H1 (cell line): ENCODE measurements at regions not wholly inside any gene's neighbourhood (a gene's known extent, or its start where the extent isn't known, plus 50 kb on each side); places are given as distances from the start of the nearest gene placed in this dataset.
A peak's percentile ranks its signal among the peaks of the same experiment; 100 is the strongest.

Source experiments
- CTCF ChIA-PET: fragments of 300-600 bp; sonication (Branson Sonifier 250); formaldehyde crosslinking; loops from one replicate; lab custom pipeline; 2021; ENCODE audit not compliant: partially characterized antibody; lab: Charles Lee
- POLR2A ChIA-PET: fragments of 300-600 bp; sonication (Branson Sonifier 250); formaldehyde crosslinking; loops from one replicate; lab custom pipeline; 2021; ENCODE audit warnings: inconsistent platforms; ENCODE audit not compliant: partially characterized antibody; lab: Charles Lee
- DNase-seq, 2 experiments: peaks; one replicate each; pipeline versions ENCODE4 v3.0.0 to v3.0.0-alpha.2; 2010 to 2022; ENCODE audit warnings: low spot score in 2 of 2, low read depth in 1 of 2, mixed read lengths in 1 of 2
- FAIRE-seq: peaks from 2 replicates; lab custom pipeline; 2011; peaks lifted over from hg19 to GRCh38; lab: Jason Lieb, UNC
- H2AFZ ChIP-seq: 2 replicates; pipeline ENCODE4 v1.8.1; 2012; ENCODE audit warnings: low read length, inconsistent platforms
- H2AK5ac ChIP-seq: 2 replicates; pipeline ENCODE4 v1.6.1; 2013; ENCODE audit warnings: low read depth, low read length
- H2BK120ac ChIP-seq: replicated peaks from 2 replicates; pipeline ENCODE3; 2013; ENCODE audit warnings: low read depth, low read length, inconsistent platforms
- H2BK12ac ChIP-seq: 2 replicates; pipeline ENCODE4 v1.6.1; 2013; ENCODE audit warnings: low read depth, low read length
- H2BK15ac ChIP-seq: 2 replicates; pipeline ENCODE4 v1.6.1; 2013; ENCODE audit warnings: low read length
- H2BK20ac ChIP-seq: 2 replicates; pipeline ENCODE4 v1.6.1; 2013; ENCODE audit warnings: low read length
- H2BK5ac ChIP-seq: 2 replicates; pipeline ENCODE4 v1.6.1; 2013; ENCODE audit warnings: low read depth, low read length
- H3K14ac ChIP-seq: 2 replicates; pipeline ENCODE4 v1.6.1; 2013; ENCODE audit warnings: inconsistent platforms; ENCODE audit not compliant: insufficient read length
- H3K18ac ChIP-seq: 2 replicates; pipeline ENCODE4 v1.6.1; 2013; ENCODE audit warnings: low read length; ENCODE audit errors: extremely low read depth
- H3K23ac ChIP-seq: 2 replicates; pipeline ENCODE4 v1.6.1; 2013; ENCODE audit warnings: inconsistent platforms; ENCODE audit not compliant: insufficient read length
- H3K23me2 ChIP-seq: 2 replicates; pipeline ENCODE4 v1.6.1; 2013; ENCODE audit warnings: low read depth, low read length
- H3K27ac ChIP-seq: 2 replicates; pipeline ENCODE4 v1.6.1; 2011; ENCODE audit warnings: low read depth, low read length, inconsistent platforms
- H3K27me3 ChIP-seq, 4 experiments: replicated peaks in 1 of 4; 1 replicate in 1 of 4; 2 replicates in 3 of 4; pipeline versions ENCODE4 v1.6.1 to v1.8.1; 2011 to 2013; ENCODE audit warnings: low read length in 3 of 4, mild to moderate bottlenecking in 3 of 4, inconsistent platforms in 2 of 4, mixed read lengths in 2 of 4, moderate library complexity in 1 of 4; ENCODE audit not compliant: control insufficient read depth in 3 of 4, insufficient read depth in 3 of 4; ENCODE audit errors: extremely low read depth in 1 of 4
- H3K36me3 ChIP-seq, 4 experiments: 2 replicates each; pipeline versions ENCODE4 v1.6.1 to v1.8.1; 2011 to 2013; ENCODE audit warnings: mild to moderate bottlenecking in 4 of 4, low read length in 3 of 4, moderate library complexity in 2 of 4, control low read depth in 1 of 4, inconsistent platforms in 1 of 4; ENCODE audit not compliant: insufficient read depth in 4 of 4, control insufficient read depth in 2 of 4
- H3K4ac ChIP-seq: replicated peaks from 2 replicates; pipeline ENCODE3; 2013; ENCODE audit warnings: low read length, low read depth, mixed read lengths, inconsistent platforms; ENCODE audit not compliant: insufficient read length
- H3K4me1 ChIP-seq, 4 experiments: replicated peaks in 1 of 4; 1 replicate in 1 of 4; 2 replicates in 3 of 4; pipeline versions ENCODE4 v1.6.1 to v1.8.1; 2011 to 2013; ENCODE audit warnings: low read length in 3 of 4, inconsistent platforms in 2 of 4, mixed read lengths in 1 of 4; ENCODE audit not compliant: insufficient read depth in 4 of 4, control insufficient read depth in 3 of 4
- H3K4me2 ChIP-seq, 2 experiments: 2 replicates each; pipeline versions ENCODE4 v1.6.1 to v1.8.1; 2011 to 2013; ENCODE audit warnings: low read depth in 2 of 2, low read length in 2 of 2, control low read depth in 1 of 2, inconsistent platforms in 1 of 2, mild to moderate bottlenecking in 1 of 2; ENCODE audit not compliant: insufficient read depth in 1 of 2
- H3K4me3 ChIP-seq, 4 experiments: fragments of 200-600, 300-600 bp in 1 of 4; sonication (generic), shearing (Covaris generic), sonication (Bioruptor Twin) in 1 of 4; 2 replicates each; pipeline versions ENCODE4 v1.5.1 to v1.8.1; 2011 to 2016; ENCODE audit warnings: low read length in 4 of 4, low read depth in 3 of 4, control low read depth in 2 of 4, inconsistent platforms in 2 of 4, mild to moderate bottlenecking in 2 of 4, mixed read lengths in 1 of 4, moderate library complexity in 1 of 4; ENCODE audit not compliant: insufficient read depth in 2 of 4; ENCODE audit errors: extremely low read depth in 1 of 4
- H3K56ac ChIP-seq: replicated peaks from 2 replicates; pipeline ENCODE3; 2013; ENCODE audit warnings: low read depth, mild to moderate bottlenecking, mixed read lengths, low read length, inconsistent platforms; ENCODE audit not compliant: insufficient read length
- H3K79me1 ChIP-seq: 2 replicates; pipeline ENCODE4 v1.6.1; 2013; ENCODE audit warnings: low read depth, low read length, control low read depth
- H3K79me2 ChIP-seq, 2 experiments: 2 replicates each; pipeline versions ENCODE4 v1.6.1 to v1.8.1; 2012 to 2013; ENCODE audit warnings: low read length in 2 of 2, mild to moderate bottlenecking in 2 of 2, inconsistent platforms in 1 of 2; ENCODE audit not compliant: insufficient read depth in 2 of 2, control insufficient read depth in 1 of 2
- H3K9ac ChIP-seq, 4 experiments: replicated peaks in 1 of 4; 1 replicate in 1 of 4; 2 replicates in 3 of 4; pipeline versions ENCODE4 v1.6.1 to v1.8.1; 2011 to 2013; ENCODE audit warnings: low read depth in 3 of 4, low read length in 3 of 4, control low read depth in 2 of 4, mild to moderate bottlenecking in 2 of 4, moderate library complexity in 2 of 4, inconsistent platforms in 1 of 4; ENCODE audit errors: extremely low read depth in 1 of 4
- H3K9me3 ChIP-seq, 2 experiments: 2 replicates each; pipeline versions ENCODE4 v1.6.1 to v1.8.1; 2012 to 2013; ENCODE audit warnings: mild to moderate bottlenecking in 2 of 2, moderate library complexity in 2 of 2, control low read depth in 1 of 2, inconsistent platforms in 1 of 2, low read depth in 1 of 2, low read length in 1 of 2, mixed read lengths in 1 of 2; ENCODE audit not compliant: insufficient read depth in 2 of 2
- H4K20me1 ChIP-seq, 2 experiments: replicated peaks in 1 of 2; 2 replicates each; pipeline versions ENCODE3 to v1.8.1; 2011 to 2013; ENCODE audit warnings: inconsistent platforms in 2 of 2, low read length in 2 of 2, mild to moderate bottlenecking in 1 of 2; ENCODE audit not compliant: insufficient read depth in 2 of 2, control insufficient read depth in 1 of 2
- H4K5ac ChIP-seq: 2 replicates; pipeline ENCODE4 v1.6.1; 2013; ENCODE audit warnings: low read length, low read depth, mixed read lengths, inconsistent platforms; ENCODE audit not compliant: insufficient read length
- H4K8ac ChIP-seq: 2 replicates; pipeline ENCODE4 v1.8.0; 2013; ENCODE audit warnings: mild to moderate bottlenecking, moderate library complexity, low read length, inconsistent platforms; ENCODE audit not compliant: insufficient read depth; ENCODE audit errors: extremely low read depth
- H4K91ac ChIP-seq: replicated peaks from 2 replicates; pipeline ENCODE3; 2013; ENCODE audit warnings: low read length, mixed read lengths, inconsistent platforms; ENCODE audit not compliant: insufficient read length
- MAX ChIP-seq: IDR thresholded peaks from 2 replicates; pipeline ENCODE4 v1.6.1; 2012; ENCODE audit warnings: inconsistent platforms
- SIRT6 ChIP-seq: IDR thresholded peaks from one replicate; pipeline ENCODE4 v1.7.1; 2012; ENCODE audit warnings: low read length, inconsistent platforms
- WGBS, 2 experiments: shearing (Covaris generic) in 1 of 2; methylation state at CpG; one replicate each; pipeline versions ENCODE4 v1.1.6 to v1.1.7; 2013 to 2015; ENCODE audit warnings: low lambda C conversion rate in 2 of 2, mixed read lengths in 2 of 2, inconsistent platforms in 1 of 2, low coverage in 1 of 2, missing lambda C conversion rate in 1 of 2; ENCODE audit not compliant: insufficient replicate concordance in 2 of 2, insufficient coverage in 1 of 2, insufficient read length in 1 of 2; ENCODE audit errors: extremely low coverage in 1 of 2, missing lambda C conversion rate in 1 of 2; 5-methylcytosine and 5-hydroxymethylcytosine counted together

GRCh38 chr6:15904651-15905376 is 224.1 kb upstream of the MYLIP start:
- H3K4me1 ChIP-seq, result peaks cover 17 to 33% (median 29%) of the 10 kb centered on the region in 4 experiments; a peak in 6 of 7 replicates

More at GRCh38 chr6:15904651-15905376, 224.1 kb upstream of the MYLIP start:
- Histone ChIP-seq H3K14ac (no peak overlapping the region), H2AFZ (peak overlapping the region; percentile 20; the same call in 1 of the 2 replicates), H4K8ac (no peak overlapping the region), H3K56ac (no peak overlapping the region), H2BK20ac (no peak overlapping the region; the same call in 1 of the 2 replicates), H3K4me3 (no peak overlapping the region), H3K79me2 (no peaks in the 10 kb centered on the region), H4K20me1 (no peaks in the 10 kb centered on the region), H4K91ac (no peak overlapping the region), H4K5ac (peak overlapping the region; percentile 18), H3K23me2 (no peaks in the 10 kb centered on the region), H3K27ac (no peak overlapping the region; the same call in 1 of the 2 replicates), H3K23ac (no peak overlapping the region), H2BK120ac (peak overlapping the region; percentile 12), H3K4me2 (no peak overlapping the region), H2BK12ac (no peak overlapping the region), H2BK5ac (no peak overlapping the region; the same call in 1 of the 2 replicates), H3K4ac (no peak overlapping the region), H3K9ac (no peak overlapping the region), H3K79me1 (no peaks in the 10 kb centered on the region), H3K18ac (no peak overlapping the region), H3K36me3 (no peaks in the 10 kb centered on the region), H2AK5ac (no peak overlapping the region), H3K9me3 (no peaks in the 10 kb centered on the region), H3K27me3 (no peaks in the 10 kb centered on the region), H2BK15ac (no peak overlapping the region)
- DNase-seq, result no peak
- ChIA-PET POLR2A (no interaction called here), CTCF (interaction anchor here (0.9 to 7.5 kb wide), 4 partner anchors 10 to 278 kb away, joined by 3 to 55 read pairs (median 4); no protein-coding TSS in a partner anchor)
- no peak for FAIRE-seq
- WGBS, 2 experiments, result 75% methylated on average over 6 of the region's 6 CpGs; no CpG with 5 or more reads in 1 of the 2 experiments
- TF ChIP-seq SIRT6, result no peak
- TF ChIP-seq MAX, result 0 out of 2 replicates have a peak, but pooled peaks have one; percentile 23
